H9 (cell line): ENCODE measurements at regions not wholly inside any gene's neighbourhood (a gene's known extent, or its start where the extent isn't known, plus 50 kb on each side); places are given as distances from the start of the nearest gene placed in this dataset.

Experiments
- DNase-seq: peaks from one replicate; pipeline ENCODE4 v3.0.0-alpha.2; 2017
- H2AFZ ChIP-seq: one replicate; pipeline ENCODE4 v1.6.1; 2013; ENCODE audit warnings: mild to moderate bottlenecking, low read length, control low read depth, moderate library complexity
- H2AK5ac ChIP-seq: 2 replicates; pipeline ENCODE4 v1.6.1; 2013; ENCODE audit warnings: low read length, control low read depth, mixed read lengths; ENCODE audit not compliant: insufficient read length
- H2BK120ac ChIP-seq: one replicate; pipeline ENCODE4 v1.6.1; 2013; ENCODE audit warnings: low read depth, mild to moderate bottlenecking, low read length, control low read depth, inconsistent platforms; ENCODE audit not compliant: poor library complexity, severe bottlenecking
- H2BK12ac ChIP-seq: 2 replicates; pipeline ENCODE4 v1.6.1; 2013; ENCODE audit warnings: low read length, control low read depth, mixed read lengths, low read depth; ENCODE audit not compliant: insufficient read length
- H2BK15ac ChIP-seq: 2 replicates; pipeline ENCODE4 v1.6.1; 2013; ENCODE audit warnings: low read depth, low read length, control low read depth
- H2BK20ac ChIP-seq: one replicate; pipeline ENCODE4 v1.6.1; 2013; ENCODE audit warnings: low read depth, mild to moderate bottlenecking, low read length, control low read depth, inconsistent platforms; ENCODE audit not compliant: poor library complexity, severe bottlenecking
- H2BK5ac ChIP-seq: 2 replicates; pipeline ENCODE4 v1.6.1; 2013; ENCODE audit warnings: low read length, control low read depth, mixed read lengths; ENCODE audit not compliant: insufficient read length
- H3K14ac ChIP-seq: 2 replicates; pipeline ENCODE4 v1.6.1; 2013; ENCODE audit warnings: low read length, control low read depth; ENCODE audit not compliant: insufficient read depth
- H3K18ac ChIP-seq: 2 replicates; pipeline ENCODE4 v1.6.1; 2013; ENCODE audit warnings: low read depth, mild to moderate bottlenecking, mixed read lengths, low read length, control low read depth; ENCODE audit not compliant: insufficient read length
- H3K23ac ChIP-seq: 2 replicates; pipeline ENCODE4 v1.6.1; 2013; ENCODE audit warnings: low read length, control low read depth, mixed read lengths, low read depth; ENCODE audit not compliant: insufficient read length
- H3K23me2 ChIP-seq: 2 replicates; pipeline ENCODE4 v1.6.1; 2013; ENCODE audit warnings: low read depth, mild to moderate bottlenecking, mixed read lengths, low read length, control low read depth; ENCODE audit not compliant: insufficient read length, poor library complexity, severe bottlenecking
- H3K27ac ChIP-seq: 2 replicates; pipeline ENCODE4 v1.5.1; 2013; ENCODE audit warnings: low read length, control low read depth, mixed read lengths, low read depth; ENCODE audit not compliant: insufficient read length
- H3K27me3 ChIP-seq: 2 replicates; pipeline ENCODE4 v1.6.1; 2013; ENCODE audit warnings: low read length, control low read depth, inconsistent platforms; ENCODE audit not compliant: insufficient read depth
- H3K4ac ChIP-seq: 2 replicates; pipeline ENCODE4 v1.6.1; 2013; ENCODE audit warnings: low read depth, mild to moderate bottlenecking, control low read depth, inconsistent platforms, low read length, moderate library complexity
- H3K4me1 ChIP-seq: 2 replicates; pipeline ENCODE4 v1.6.1; 2013; ENCODE audit warnings: low read length, control low read depth, inconsistent platforms; ENCODE audit not compliant: insufficient read depth
- H3K4me2 ChIP-seq: 2 replicates; pipeline ENCODE4 v1.6.1; 2013; ENCODE audit warnings: low read length, control low read depth, mixed read lengths; ENCODE audit not compliant: insufficient read length, insufficient read depth
- H3K56ac ChIP-seq: 2 replicates; pipeline ENCODE4 v1.6.1; 2013; ENCODE audit warnings: low read depth, mild to moderate bottlenecking, mixed read lengths, low read length, control low read depth; ENCODE audit not compliant: insufficient read length
- H3K79me1 ChIP-seq: 2 replicates; pipeline ENCODE4 v1.6.1; 2013; ENCODE audit warnings: low read depth, mild to moderate bottlenecking, moderate library complexity, low read length, control low read depth, inconsistent platforms; ENCODE audit not compliant: insufficient read depth, poor library complexity, severe bottlenecking
- H3K79me2 ChIP-seq: 2 replicates; pipeline ENCODE4 v1.6.1; 2013; ENCODE audit warnings: low read length, control low read depth, inconsistent platforms; ENCODE audit not compliant: insufficient read depth
- H3K9ac ChIP-seq: 2 replicates; pipeline ENCODE4 v1.6.1; 2013; ENCODE audit warnings: low read length, control low read depth, mixed read lengths; ENCODE audit not compliant: insufficient read length; ENCODE audit errors: extremely low read depth
- H3K9me3 ChIP-seq: one replicate; pipeline ENCODE4 v1.6.1; 2013; ENCODE audit warnings: low read depth, low read length, inconsistent platforms; ENCODE audit not compliant: control insufficient read depth
- H3T11ph ChIP-seq: one replicate; pipeline ENCODE4 v1.6.1; 2013; ENCODE audit warnings: mild to moderate bottlenecking, low read length, control low read depth, inconsistent platforms
- H4K20me1 ChIP-seq: one replicate; pipeline ENCODE4 v1.6.1; 2013; ENCODE audit not compliant: control insufficient read depth, insufficient read length, insufficient read depth
- H4K5ac ChIP-seq: 2 replicates; pipeline ENCODE4 v1.6.1; 2013; ENCODE audit warnings: low read depth, mild to moderate bottlenecking, mixed read lengths, low read length, control low read depth; ENCODE audit not compliant: insufficient read length
- H4K8ac ChIP-seq: replicated peaks from 2 replicates; pipeline ENCODE4 v1.6.1; 2013; ENCODE audit warnings: low read length, control low read depth, mixed read lengths, low read depth; ENCODE audit not compliant: insufficient read length
- H4K91ac ChIP-seq: 2 replicates; pipeline ENCODE4 v1.6.1; 2013; ENCODE audit warnings: low read depth, mild to moderate bottlenecking, moderate library complexity, mixed read lengths, low read length, control low read depth; ENCODE audit not compliant: insufficient read length
- H3K27ac Mint-ChIP-seq, 3 experiments: 2 replicates in 2 of 3; 3 replicates in 1 of 3; pipeline ENCODE4 v1.8.0; 2020 to 2021; ENCODE audit warnings: mixed read lengths in 3 of 3, mild to moderate bottlenecking in 1 of 3, moderate library complexity in 1 of 3
- H3K27me3 Mint-ChIP-seq: 2 replicates; pipeline ENCODE4 v1.8.0; 2021; ENCODE audit warnings: low read depth, mild to moderate bottlenecking, moderate library complexity, mixed read lengths
- H3K36me3 Mint-ChIP-seq, 3 experiments: 2 replicates in 2 of 3; 3 replicates in 1 of 3; pipeline ENCODE4 v1.8.0; 2020 to 2021; ENCODE audit warnings: low read depth in 3 of 3, mixed read lengths in 3 of 3; ENCODE audit not compliant: insufficient read depth in 1 of 3
- H3K4me1 Mint-ChIP-seq, 2 experiments: 2 replicates each; pipeline ENCODE4 v1.8.0; 2020; ENCODE audit warnings: mixed read lengths in 2 of 2
- H3K4me3 Mint-ChIP-seq, 2 experiments: 2 replicates in 1 of 2; 3 replicates in 1 of 2; pipeline ENCODE4 v1.8.0; 2020 to 2021; ENCODE audit warnings: mild to moderate bottlenecking in 2 of 2, mixed read lengths in 2 of 2, moderate library complexity in 1 of 2
- H3K9me3 Mint-ChIP-seq, 2 experiments: 2 replicates in 1 of 2; 3 replicates in 1 of 2; pipeline ENCODE4 v1.8.0; 2020; ENCODE audit warnings: mild to moderate bottlenecking in 2 of 2, mixed read lengths in 2 of 2, moderate library complexity in 1 of 2
- CTCF ChIP-seq: fragments of 200-600 bp; sonication (generic); conservative IDR thresholded peaks from 3 replicates; pipeline ENCODE4 v1.8.0; 2021; ENCODE audit warnings: antibody characterized with exemption, mild to moderate bottlenecking
- WGBS: extraction: QIAGEN DNeasy Blood & Tissue Kit; methylation state at CpG from one replicate; pipeline ENCODE4 v1.1.7; 2013; ENCODE audit warnings: missing lambda C conversion rate, low lambda C conversion rate, mixed read lengths; ENCODE audit not compliant: insufficient read length; ENCODE audit errors: extremely low coverage; 5-methylcytosine and 5-hydroxymethylcytosine counted together

- no peak overlapping the region for H2BK20ac ChIP-seq
- DNase-seq: no peak
Observed at GRCh38 chr6:169906004-169906687, 154.7 kb downstream of the ERMARD start.

More at GRCh38 chr6:169906004-169906687, 154.7 kb downstream of the ERMARD start:
- no peak overlapping the region for H3K4me3 Mint-ChIP-seq
- Histone ChIP-seq H3K79me1 (no peaks in the 10 kb centered on the region), H3K4me1 (no peaks in the 10 kb centered on the region), H3K9ac (no peak overlapping the region), H3K4me2 (no peak overlapping the region), H4K91ac (no peak overlapping the region), H3K23ac (no peak overlapping the region), H3K79me2 (no peaks in the 10 kb centered on the region), H3K18ac (peak overlapping the region; percentile 3), H3K27ac (no peak overlapping the region), H2BK15ac (no peak overlapping the region), H4K20me1 (no peaks in the 10 kb centered on the region), H3K27me3 (no peaks in the 10 kb centered on the region), H3K9me3 (no peaks in the 10 kb centered on the region), H2BK120ac (no peak overlapping the region), H2BK12ac (no peak overlapping the region), H4K8ac (no peak overlapping the region), H3K14ac (no peak overlapping the region; the same call in 1 of the 2 replicates), H2AFZ (no peak overlapping the region), H2BK5ac (no peak overlapping the region), H3K56ac (no peak overlapping the region), H3K4ac (no peak overlapping the region), H3T11ph (no peak overlapping the region), H3K23me2 (no peaks in the 10 kb centered on the region), H2AK5ac (no peak overlapping the region), H4K5ac (no peak overlapping the region)
- H3K27me3 Mint-ChIP-seq: peaks cover 3% of the 10 kb centered on the region; the same call in 1 of the 2 replicates
- peaks cover 6 to 9% of the 10 kb centered on the region in 2 experiments; a peak in 4 of 5 replicates for H3K9me3 Mint-ChIP-seq
- peaks cover 4 to 6% of the 10 kb centered on the region in 2 experiments; a peak in 3 of 4 replicates for H3K4me1 Mint-ChIP-seq
- no CpG with 5 or more reads among the region's 24 CpGs for WGBS
- no peak for TF ChIP-seq CTCF
- peaks cover 0 to 2% (median 0%) of the 10 kb centered on the region in 3 experiments; a peak in 1 of 7 replicates for H3K36me3 Mint-ChIP-seq
- H3K27ac Mint-ChIP-seq: peak overlapping the region in 2 of 3 experiments; percentile 2 to 34; a peak in 1 of 7 replicates
